ENCODE measurements at regions not wholly inside any gene's neighbourhood (a gene's known extent, or its start where the extent isn't known, plus 50 kb on each side); places are given as distances from the start of the nearest gene placed in this dataset.

GRCh38 chr7:87007038-87007437 lies 52.4 kb downstream of the ELAPOR2 start:
- Histone ChIP-seq H3K9me3 (ENCODE audit: control insufficient read depth in 1 of 2, insufficient read depth in 1 of 2, low read length in 2 of 2) (no peaks in the 10 kb centered on the region), H3K4me1 (ENCODE audit: insufficient read depth, low read length) (peaks cover 7% of the 10 kb centered on the region), H3K27ac (ENCODE audit: low read depth in 1 of 2, low read length in 2 of 2) (no peak overlapping the region), H3K27me3 (ENCODE audit: control insufficient read depth in 1 of 2, insufficient read depth in 2 of 2, low read length in 2 of 2) (no peaks in the 10 kb centered on the region), H3K4me3 (ENCODE audit: low read length) (no peak overlapping the region), H3K36me3 (ENCODE audit: insufficient read depth, low read length) (no peaks in the 10 kb centered on the region)
- H3K9me3 Mint-ChIP-seq, result no peaks in the 10 kb centered on the region
- intact Hi-C loops (cut with DNase I, micrococcal nuclease), result no loop called here
- H3K4me1 Mint-ChIP-seq (ENCODE audit: low read depth), result peaks cover 8% of the 10 kb centered on the region
- CTCF ChIA-PET, result no interaction called here
- ATAC-seq (ENCODE audit: poor library complexity), result no peak
- DNase-seq, result no peak
- POLR2A ChIA-PET, result no interaction called here
- TF ChIP-seq CTCF (IDR thresholded peaks at IDR 0.05), result no peak
- H3K36me3 Mint-ChIP-seq (ENCODE audit: low read depth), result no peaks in the 10 kb centered on the region
- no peak overlapping the region for H3K4me3 Mint-ChIP-seq
- no peak overlapping the region for H3K27ac Mint-ChIP-seq
- peaks cover 15% of the 10 kb centered on the region for H3K27me3 Mint-ChIP-seq

GRCh38 chr7:87004956-87005355 lies 54.5 kb downstream of the ELAPOR2 start:
- peaks cover 7% of the 10 kb centered on the region for H3K4me1 ChIP-seq (ENCODE audit: insufficient read depth, low read length)
- intact Hi-C loops (cut with DNase I, micrococcal nuclease), result no loop called here
- no peaks in the 10 kb centered on the region for H3K27me3 ChIP-seq (ENCODE audit: control insufficient read depth in 1 of 2, insufficient read depth in 2 of 2, low read length in 2 of 2)
- Mint-ChIP-seq H3K4me3 (no peak overlapping the region), H3K27me3 (peaks cover 22% of the 10 kb centered on the region), H3K36me3 (ENCODE audit: low read depth) (no peaks in the 10 kb centered on the region), H3K27ac (no peak overlapping the region), H3K4me1 (ENCODE audit: low read depth) (peaks cover 8% of the 10 kb centered on the region), H3K9me3 (no peaks in the 10 kb centered on the region)
- H3K4me3 ChIP-seq (ENCODE audit: low read length), result no peak overlapping the region
- POLR2A ChIA-PET, result interaction anchor here (0.9 kb wide), 1 partner anchor 9 kb away, joined by 6 read pairs; no protein-coding TSS in a partner anchor
- no peaks in the 10 kb centered on the region for H3K36me3 ChIP-seq (ENCODE audit: insufficient read depth, low read length)
- no peak for ATAC-seq (ENCODE audit: poor library complexity)
- DNase-seq, result no peak
- CTCF ChIA-PET, result interaction anchor here (1.3 kb wide), 1 partner anchor 8 kb away, joined by 3 read pairs; no protein-coding TSS in a partner anchor
- H3K9me3 ChIP-seq (ENCODE audit: control insufficient read depth in 1 of 2, insufficient read depth in 1 of 2, low read length in 2 of 2), result no peaks in the 10 kb centered on the region
- TF ChIP-seq CTCF (IDR thresholded peaks at IDR 0.05), result no peak
- no peak overlapping the region for H3K27ac ChIP-seq (ENCODE audit: low read depth in 1 of 2, low read length in 2 of 2)

DNA sequence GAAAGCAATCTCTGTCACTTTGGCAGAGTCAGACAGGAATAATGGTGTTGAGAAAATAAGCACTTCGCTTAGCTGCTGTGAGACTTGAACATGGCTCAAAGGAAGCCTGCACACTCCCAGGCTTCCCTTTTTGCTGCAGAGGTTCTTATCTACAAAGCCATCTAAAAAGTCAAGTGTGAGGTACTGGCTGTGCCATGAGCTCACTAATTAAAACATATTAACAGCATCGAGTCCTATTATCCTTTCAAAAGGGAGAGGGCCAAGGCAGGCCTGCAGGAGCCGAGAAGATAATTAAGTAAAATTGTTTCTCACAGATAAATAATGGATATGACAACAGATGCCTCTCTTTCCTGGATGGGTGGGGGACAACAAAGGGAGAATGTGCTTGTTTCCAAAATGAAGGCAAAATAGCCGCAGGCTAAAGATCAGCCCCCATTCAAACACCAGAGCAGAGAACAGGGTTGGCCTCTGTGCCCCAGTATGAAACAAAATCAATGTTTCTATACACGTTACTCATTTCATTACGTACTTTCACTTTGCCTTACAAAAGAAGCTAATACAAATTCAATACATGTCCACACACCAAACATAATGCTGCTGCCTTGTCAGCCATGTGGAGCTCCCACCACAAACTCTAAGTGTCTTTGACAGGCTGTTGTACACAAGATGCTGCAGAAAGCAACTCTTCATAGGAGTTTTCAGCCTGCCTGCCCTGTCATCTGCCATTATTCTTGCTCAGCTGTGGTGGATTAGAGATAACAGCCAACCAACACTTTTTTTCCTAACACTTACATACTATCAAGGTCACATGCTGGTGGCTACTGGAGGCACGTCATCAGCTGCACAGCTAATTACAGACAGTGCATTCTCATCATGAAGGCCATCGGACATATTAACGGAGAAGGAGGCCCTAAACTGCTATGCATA lies 55.3 kb downstream of the ELAPOR2 start:
- H3K27me3 ChIP-seq (ENCODE audit: control insufficient read depth in 1 of 2, insufficient read depth in 2 of 2, low read length in 2 of 2), result no peaks in the 10 kb centered on the region
- H3K4me1 ChIP-seq (ENCODE audit: insufficient read depth, low read length), result peaks cover 7% of the 10 kb centered on the region
- Mint-ChIP-seq H3K27me3 (peaks cover 27% of the 10 kb centered on the region), H3K36me3 (ENCODE audit: low read depth) (no peaks in the 10 kb centered on the region), H3K4me3 (no peak overlapping the region), H3K9me3 (no peaks in the 10 kb centered on the region), H3K27ac (no peak overlapping the region), H3K4me1 (ENCODE audit: low read depth) (peaks cover 8% of the 10 kb centered on the region)
- no peak overlapping the region for H3K4me3 ChIP-seq (ENCODE audit: low read length)
- ATAC-seq (ENCODE audit: poor library complexity) (no peak), DNase-seq (no peak)
- ChIA-PET CTCF (interaction anchor here (1.3 kb wide), 1 partner anchor 9 kb away, joined by 3 read pairs; no protein-coding TSS in a partner anchor), POLR2A (interaction anchor here (0.9 kb wide), 2 partner anchors 9 to 10 kb away, joined by 3 to 6 read pairs; no protein-coding TSS in a partner anchor)
- no peak for TF ChIP-seq CTCF (IDR thresholded peaks at IDR 0.05)
- no peaks in the 10 kb centered on the region for H3K9me3 ChIP-seq (ENCODE audit: control insufficient read depth in 1 of 2, insufficient read depth in 1 of 2, low read length in 2 of 2)
- intact Hi-C loops (cut with DNase I, micrococcal nuclease), result no loop called here
- no peaks in the 10 kb centered on the region for H3K36me3 ChIP-seq (ENCODE audit: insufficient read depth, low read length)
- no peak overlapping the region for H3K27ac ChIP-seq (ENCODE audit: low read depth in 1 of 2, low read length in 2 of 2)
